SU-DHL-6 (cell line): ENCODE measurements at regions not wholly inside any gene's neighbourhood (a gene's known extent, or its start where the extent isn't known, plus 50 kb on each side); places are given as distances from the start of the nearest gene placed in this dataset.

ENCODE experiments used
- EZH2phosphoT487 ChIP-seq: fragments of 200-600 bp; sonication (generic), shearing (Covaris generic); conservative IDR thresholded peaks from 2 replicates; pipeline ENCODE4 v1.6.1; 2018; ENCODE audit warnings: mild to moderate bottlenecking, antibody characterized with exemption, low read length, moderate library complexity, mixed read lengths
- TF ChIP-seq, protein P1 (sequence below): fragments of 200-600 bp; sonication (generic); IDR thresholded peaks from one replicate; pipeline ENCODE4 v1.5.1; 2017; ENCODE audit warnings: antibody characterized with exemption, mild to moderate bottlenecking, low read length, moderate library complexity; ENCODE audit not compliant: insufficient read depth, poor library complexity, severe bottlenecking

DNA sequence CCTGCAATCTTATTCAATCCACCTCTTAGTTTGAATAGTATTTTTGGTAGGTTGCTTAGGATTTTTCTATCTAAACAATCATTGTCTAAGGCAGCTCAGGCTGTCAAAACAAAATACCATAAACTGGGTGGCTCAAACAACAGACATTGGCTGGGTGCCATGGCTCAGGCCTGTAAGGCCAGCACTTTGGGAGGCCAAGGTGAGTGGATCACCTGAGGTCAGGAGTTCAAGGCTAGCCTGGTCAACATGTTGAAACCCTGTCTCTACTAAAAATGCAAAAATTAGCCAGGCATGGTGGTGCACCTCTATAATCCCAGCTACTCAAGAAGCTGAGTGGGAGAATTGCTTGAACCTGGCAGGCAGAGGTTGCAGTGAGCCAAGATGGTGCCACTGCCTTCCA is 126.7 kb downstream of the CYLD start:
- TF ChIP-seq, protein P1, sequence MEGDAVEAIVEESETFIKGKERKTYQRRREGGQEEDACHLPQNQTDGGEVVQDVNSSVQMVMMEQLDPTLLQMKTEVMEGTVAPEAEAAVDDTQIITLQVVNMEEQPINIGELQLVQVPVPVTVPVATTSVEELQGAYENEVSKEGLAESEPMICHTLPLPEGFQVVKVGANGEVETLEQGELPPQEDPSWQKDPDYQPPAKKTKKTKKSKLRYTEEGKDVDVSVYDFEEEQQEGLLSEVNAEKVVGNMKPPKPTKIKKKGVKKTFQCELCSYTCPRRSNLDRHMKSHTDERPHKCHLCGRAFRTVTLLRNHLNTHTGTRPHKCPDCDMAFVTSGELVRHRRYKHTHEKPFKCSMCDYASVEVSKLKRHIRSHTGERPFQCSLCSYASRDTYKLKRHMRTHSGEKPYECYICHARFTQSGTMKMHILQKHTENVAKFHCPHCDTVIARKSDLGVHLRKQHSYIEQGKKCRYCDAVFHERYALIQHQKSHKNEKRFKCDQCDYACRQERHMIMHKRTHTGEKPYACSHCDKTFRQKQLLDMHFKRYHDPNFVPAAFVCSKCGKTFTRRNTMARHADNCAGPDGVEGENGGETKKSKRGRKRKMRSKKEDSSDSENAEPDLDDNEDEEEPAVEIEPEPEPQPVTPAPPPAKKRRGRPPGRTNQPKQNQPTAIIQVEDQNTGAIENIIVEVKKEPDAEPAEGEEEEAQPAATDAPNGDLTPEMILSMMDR, result no peak
- no peak for TF ChIP-seq EZH2phosphoT487
